ENCODE measurements at regions not wholly inside any gene's neighbourhood (a gene's known extent, or its start where the extent isn't known, plus 50 kb on each side); places are given as distances from the start of the nearest gene placed in this dataset.

DNA sequence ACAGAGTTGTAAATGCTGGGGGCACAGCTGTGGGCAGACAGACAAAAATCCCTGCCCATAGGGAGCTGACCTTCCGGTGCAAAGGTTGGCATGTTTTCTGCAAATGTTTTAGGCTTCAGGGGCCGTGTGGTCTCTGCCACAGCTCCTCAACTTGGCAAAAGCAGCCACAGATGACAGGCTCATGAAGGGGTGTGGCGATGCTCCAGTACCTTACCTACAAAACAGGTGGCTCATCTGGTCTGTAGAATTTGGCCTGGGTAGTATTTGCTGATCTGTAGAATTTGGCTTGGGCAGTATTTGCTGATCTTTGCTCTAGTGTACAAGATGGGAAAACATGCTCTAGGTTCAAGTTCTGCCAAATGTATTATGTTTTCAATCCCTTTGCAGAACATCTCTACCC, 283.9 kb downstream of the GADD45G start:
- Histone ChIP-seq H3K4ac (replicated peaks; ENCODE audit: insufficient read length, low read depth, low read length) (no peak overlapping the region), H2BK5ac (ENCODE audit: low read depth, low read length) (no peak overlapping the region), H3K18ac (ENCODE audit: extremely low read depth, low read length) (no peak overlapping the region), H3K23me2 (ENCODE audit: low read depth, low read length) (no peaks in the 10 kb centered on the region), H4K91ac (replicated peaks; ENCODE audit: insufficient read length, low read length) (no peak overlapping the region), H2BK15ac (ENCODE audit: low read length) (no peak overlapping the region), H4K20me1 (replicated peaks in 1 of 2; ENCODE audit: control insufficient read depth in 1 of 2, insufficient read depth in 2 of 2, low read length in 2 of 2) (no peaks in the 10 kb centered on the region), H4K5ac (ENCODE audit: insufficient read length, low read depth, low read length) (no peak overlapping the region), H2AK5ac (ENCODE audit: low read depth, low read length) (no peak overlapping the region), H4K8ac (ENCODE audit: extremely low read depth, insufficient read depth, low read length) (no peak overlapping the region), H3K9me3 (ENCODE audit: insufficient read depth in 2 of 2, low read depth in 1 of 2, low read length in 1 of 2) (no peaks in the 10 kb centered on the region; a peak in 1 of 4 replicates), H2BK120ac (replicated peaks; ENCODE audit: low read depth, low read length) (no peak overlapping the region), H3K14ac (ENCODE audit: insufficient read length) (no peak overlapping the region), H2AFZ (ENCODE audit: low read length) (no peak overlapping the region), H3K79me2 (ENCODE audit: control insufficient read depth in 1 of 2, insufficient read depth in 2 of 2, low read length in 2 of 2) (no peaks in the 10 kb centered on the region), H3K9ac (replicated peaks in 1 of 4; ENCODE audit: extremely low read depth in 1 of 4, low read depth in 3 of 4, low read length in 3 of 4) (no peak overlapping the region), H3K4me1 (replicated peaks in 1 of 4; ENCODE audit: control insufficient read depth in 3 of 4, insufficient read depth in 4 of 4, low read length in 3 of 4) (peaks cover 0 to under 1% (median 0%) of the 10 kb centered on the region in 4 experiments; a peak in 1 of 7 replicates), H3K4me3 (ENCODE audit: extremely low read depth in 1 of 4, insufficient read depth in 2 of 4, low read depth in 3 of 4, low read length in 4 of 4) (no peak overlapping the region), H3K56ac (replicated peaks; ENCODE audit: insufficient read length, low read depth, low read length) (no peak overlapping the region), H3K36me3 (ENCODE audit: control insufficient read depth in 2 of 4, insufficient read depth in 4 of 4, low read length in 3 of 4) (no peaks in the 10 kb centered on the region), H3K27ac (ENCODE audit: low read depth, low read length) (no peak overlapping the region), H2BK20ac (ENCODE audit: low read length) (no peak overlapping the region), H3K23ac (ENCODE audit: insufficient read length) (no peak overlapping the region), H2BK12ac (ENCODE audit: low read depth, low read length) (no peak overlapping the region), H3K79me1 (ENCODE audit: low read depth, low read length) (no peaks in the 10 kb centered on the region), H3K4me2 (ENCODE audit: insufficient read depth in 1 of 2, low read depth in 2 of 2, low read length in 2 of 2) (no peak overlapping the region), H3K27me3 (replicated peaks in 1 of 4; ENCODE audit: control insufficient read depth in 3 of 4, extremely low read depth in 1 of 4, insufficient read depth in 3 of 4, low read length in 3 of 4) (no peaks in the 10 kb centered on the region)
- FAIRE-seq: no peak
- TF ChIP-seq PHF8 (conservative IDR thresholded peaks at IDR 0.05; ENCODE audit: low read depth, low read length) (no peak), NANOG (IDR thresholded peaks at IDR 0.05; ENCODE audit: insufficient read depth, low read depth, low read length, poor library complexity, severe bottlenecking) (no peak), ASH2L (IDR thresholded peaks at IDR 0.05; ENCODE audit: low read length) (no peak), HDAC6 (IDR thresholded peaks at IDR 0.05; ENCODE audit: low read depth, low read length) (no peak), BACH1 (IDR thresholded peaks at IDR 0.05; ENCODE audit: low read length) (no peak)
- TF ChIP-seq, protein P1, sequence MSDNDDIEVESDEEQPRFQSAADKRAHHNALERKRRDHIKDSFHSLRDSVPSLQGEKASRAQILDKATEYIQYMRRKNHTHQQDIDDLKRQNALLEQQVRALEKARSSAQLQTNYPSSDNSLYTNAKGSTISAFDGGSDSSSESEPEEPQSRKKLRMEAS (IDR thresholded peaks at IDR 0.05): no peak
- WGBS, 2 experiments (ENCODE audit: extremely low coverage in 1 of 2, insufficient coverage in 1 of 2, insufficient read length in 1 of 2, insufficient replicate concordance in 2 of 2, low coverage in 1 of 2, low lambda C conversion rate in 2 of 2, missing lambda C conversion rate in 1 of 2): 84% methylated on average over 3 of the region's 3 CpGs; no CpG with 5 or more reads in 1 of the 2 experiments
- CTCF ChIA-PET (ENCODE audit: partially characterized antibody): interaction anchor here (0.6 to 1.8 kb wide), 5 partner anchors 10 to 1167 kb away, joined by 3 to 7 read pairs (median 3); no protein-coding TSS in a partner anchor
- POLR2A ChIA-PET (ENCODE audit: partially characterized antibody): no interaction called here
- no peak for DNase-seq (ENCODE audit: low read depth in 1 of 2, low spot score in 2 of 2)

All from H1 (cell line).